ENCODE measurements at regions not wholly inside any gene's neighbourhood (a gene's known extent, or its start where the extent isn't known, plus 50 kb on each side); places are given as distances from the start of the nearest gene placed in this dataset.

DNA sequence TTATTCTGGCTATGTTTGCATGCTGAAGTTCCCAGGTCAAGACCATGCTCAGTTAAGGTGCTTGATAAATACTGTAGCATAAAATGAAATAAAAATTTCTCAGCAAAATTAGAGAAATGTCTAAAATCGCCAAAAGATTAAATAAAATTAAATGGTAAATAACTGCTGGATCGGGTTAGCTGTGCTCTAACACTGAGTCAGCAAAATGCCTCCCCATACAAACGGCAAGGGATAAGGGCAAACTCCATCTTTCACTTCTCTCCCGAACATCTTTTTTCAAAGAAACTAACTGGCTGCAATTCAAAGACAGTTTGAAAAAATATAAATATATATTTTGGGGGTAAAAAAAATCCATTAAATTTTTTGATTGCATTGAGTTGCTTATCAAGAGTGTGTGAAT, 162.2 kb upstream of the ZFHX3 start:
- in situ Hi-C loops (cut with MboI; ENCODE audit: low sequenced_read_pairs) = no loop called here

DNA sequence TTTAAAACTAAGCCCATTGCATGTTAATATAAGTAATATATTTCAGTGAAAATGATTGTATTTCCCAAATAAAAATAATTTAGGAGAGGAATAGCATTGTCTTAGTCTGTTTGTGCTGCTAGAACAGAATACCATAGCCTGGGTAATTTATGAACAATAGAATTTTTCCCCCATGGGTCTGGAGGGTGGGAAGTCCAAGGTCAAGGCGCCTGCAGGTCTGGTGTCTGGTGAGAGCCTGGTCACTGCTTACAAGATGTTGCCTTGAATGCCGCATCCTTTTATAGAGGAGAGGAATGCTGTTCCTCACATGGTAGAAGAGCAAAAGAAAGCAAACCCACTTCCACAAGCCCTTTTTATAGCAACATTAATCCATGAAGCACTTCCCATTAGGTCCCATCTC, 161.3 kb upstream of the ZFHX3 start:
- in situ Hi-C loops (cut with MboI; ENCODE audit: low sequenced_read_pairs) = no loop called here

- in situ Hi-C loops (cut with MboI; ENCODE audit: low sequenced_read_pairs) = no loop called here
Measured at GRCh38 chr16:73206151-73206707, 158.3 kb upstream of the ZFHX3 start.

DNA sequence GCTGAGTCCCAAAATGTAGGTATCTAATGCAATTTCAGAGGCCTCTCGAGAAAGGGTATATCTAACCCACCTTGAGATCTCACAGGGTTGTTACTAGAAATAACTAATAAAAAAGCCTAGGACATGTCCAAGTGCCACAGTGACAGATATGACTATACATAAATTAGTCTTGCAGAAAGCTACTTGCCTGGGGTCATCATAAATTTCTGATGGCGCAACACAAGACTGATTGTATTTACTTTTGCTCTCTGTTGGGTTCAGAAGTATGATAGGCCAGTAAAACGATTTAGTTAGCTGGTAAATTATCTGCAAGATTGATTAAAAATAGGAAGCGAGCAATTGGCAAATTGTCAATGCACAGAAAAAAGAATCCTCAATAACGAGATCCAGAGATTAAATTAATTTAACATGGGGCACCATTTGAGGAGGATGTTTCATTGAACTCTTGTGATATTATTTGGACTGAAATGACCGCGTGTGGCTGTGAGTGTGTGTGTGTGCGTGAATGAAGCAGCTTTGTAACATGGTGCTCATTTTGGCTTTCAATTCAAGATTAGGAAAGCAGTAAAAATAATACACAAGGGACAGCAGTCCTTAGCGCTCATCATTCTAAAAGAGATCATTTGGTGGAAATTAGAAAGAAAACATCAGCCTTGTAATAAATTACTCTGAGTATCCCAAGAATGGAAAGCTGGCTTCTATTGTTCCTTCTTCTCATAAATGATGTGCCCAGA, 157.4 kb upstream of the ZFHX3 start:
- in situ Hi-C loops (cut with MboI; ENCODE audit: low sequenced_read_pairs) = no loop called here

DNA sequence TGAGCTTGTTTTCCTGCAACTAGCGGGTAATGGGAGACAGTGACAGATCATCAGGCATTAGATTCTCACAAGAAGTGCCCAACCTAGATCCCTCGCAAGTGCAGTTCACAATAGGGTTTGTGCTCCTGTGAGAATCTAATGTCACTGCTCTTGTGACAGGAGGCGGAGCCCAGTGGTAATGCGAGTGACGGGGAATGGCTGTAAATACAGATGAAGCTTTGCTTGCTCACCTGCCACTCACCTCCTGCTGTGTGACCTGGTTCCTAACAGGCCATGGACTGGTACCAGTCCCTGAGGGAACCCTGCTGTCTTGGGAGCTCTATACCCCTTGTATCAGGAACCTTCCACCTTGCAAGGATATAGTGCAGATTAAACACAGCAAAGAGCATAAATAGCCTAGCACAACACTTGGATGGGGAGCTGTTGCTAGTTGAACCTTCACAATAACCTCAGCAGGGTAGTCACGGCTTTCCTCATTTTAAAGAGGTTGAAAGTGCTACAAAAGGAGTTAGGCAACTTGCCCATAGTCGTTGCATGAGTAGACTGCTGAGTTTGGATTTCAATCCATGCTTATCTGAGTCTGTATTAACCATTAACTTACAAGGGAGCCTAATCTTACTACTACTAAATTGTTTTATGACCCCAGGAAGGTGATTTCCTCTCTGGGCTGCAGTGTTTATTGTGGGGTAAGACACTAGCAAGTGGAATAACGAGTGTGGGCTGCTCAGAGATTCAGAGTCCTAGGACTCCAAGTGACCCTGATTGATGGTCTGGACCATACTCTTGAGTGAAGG, 156.6 kb upstream of the ZFHX3 start:
- in situ Hi-C loops (cut with MboI; ENCODE audit: low sequenced_read_pairs) = no loop called here

DNA sequence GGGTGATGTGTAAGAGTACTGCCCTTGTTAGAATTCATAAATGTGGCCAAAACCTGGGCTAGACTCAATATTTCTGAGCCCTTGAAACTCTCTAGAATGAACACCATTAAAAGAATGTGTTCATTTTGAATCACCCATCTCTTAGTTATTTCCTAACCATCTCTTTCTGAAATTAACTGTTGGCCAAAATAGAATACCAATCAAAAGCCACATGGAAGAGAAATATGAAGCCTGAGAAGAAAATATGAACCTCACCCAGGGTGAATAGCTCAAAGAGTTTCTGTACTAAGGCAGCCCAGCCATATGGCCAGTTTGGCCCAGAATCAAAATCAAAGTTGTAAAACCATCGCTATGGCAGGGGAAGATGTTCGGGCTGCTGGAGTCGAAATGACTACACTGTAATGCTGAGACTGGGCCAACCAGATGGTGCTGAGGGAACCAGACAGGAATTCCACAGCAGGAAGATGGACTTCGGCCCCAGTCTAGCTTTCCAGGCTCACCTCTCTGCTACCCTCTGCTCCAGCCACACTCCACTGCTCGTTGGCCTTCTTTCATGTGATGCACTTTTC, 154.3 kb upstream of the ZFHX3 start:
- in situ Hi-C loops (cut with MboI; ENCODE audit: low sequenced_read_pairs) = no loop called here

GRCh38 chr16:73199214-73199613, 151.3 kb upstream of the ZFHX3 start:
- in situ Hi-C loops (cut with MboI; ENCODE audit: low sequenced_read_pairs) = loop anchor here (10.0 kb wide), 1 partner anchor 364 kb away; no protein-coding TSS in a partner anchor

- in situ Hi-C loops (cut with MboI; ENCODE audit: low sequenced_read_pairs) = loop anchor here (10.0 kb wide), 1 partner anchor 364 kb away; no protein-coding TSS in a partner anchor
Measured at GRCh38 chr16:73198481-73198880, 150.6 kb upstream of the ZFHX3 start.

DNA sequence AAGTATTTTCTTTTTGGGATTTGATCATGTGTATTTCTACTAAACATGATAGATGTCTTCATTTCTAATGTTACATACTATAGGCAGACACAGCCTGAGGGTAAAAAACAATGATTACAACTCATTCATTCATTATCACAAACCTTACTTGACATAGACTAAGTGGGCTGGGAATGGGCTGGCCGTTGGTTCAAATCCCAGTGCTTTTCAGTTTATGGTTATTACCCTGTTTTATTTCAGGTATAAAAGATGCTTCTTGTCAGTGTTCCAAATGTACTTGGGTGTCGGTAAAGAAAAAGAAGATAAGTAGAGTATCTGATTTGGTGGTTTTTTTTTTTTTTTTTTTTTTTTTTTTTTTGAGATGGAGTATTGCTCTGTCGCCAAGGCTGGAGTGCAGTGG, 149.7 kb upstream of the ZFHX3 start:
- in situ Hi-C loops (cut with MboI; ENCODE audit: low sequenced_read_pairs) = loop anchor here (10.0 kb wide), 1 partner anchor 363 kb away; no protein-coding TSS in a partner anchor

DNA sequence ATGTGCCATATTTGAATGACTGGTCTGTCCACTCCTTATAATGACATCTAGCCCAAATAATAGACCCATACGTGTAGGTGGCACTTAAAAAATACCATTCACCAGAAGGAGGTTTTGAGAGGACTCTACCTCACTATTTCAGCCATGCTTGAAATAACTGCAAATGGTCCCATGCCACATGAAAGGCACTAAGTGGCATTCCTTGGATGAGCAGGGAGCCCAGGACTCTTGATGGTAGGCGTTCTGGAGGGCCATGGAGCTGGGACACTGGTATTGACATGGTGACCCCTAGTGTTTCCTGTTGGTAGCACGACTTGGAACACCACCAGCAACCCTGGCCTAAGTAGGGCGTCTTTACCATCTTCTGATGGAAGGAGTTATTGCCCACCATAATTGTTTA, 148.7 kb upstream of the ZFHX3 start:
- in situ Hi-C loops (cut with MboI; ENCODE audit: low sequenced_read_pairs) = loop anchor here (10.0 kb wide), 1 partner anchor 362 kb away; no protein-coding TSS in a partner anchor

DNA sequence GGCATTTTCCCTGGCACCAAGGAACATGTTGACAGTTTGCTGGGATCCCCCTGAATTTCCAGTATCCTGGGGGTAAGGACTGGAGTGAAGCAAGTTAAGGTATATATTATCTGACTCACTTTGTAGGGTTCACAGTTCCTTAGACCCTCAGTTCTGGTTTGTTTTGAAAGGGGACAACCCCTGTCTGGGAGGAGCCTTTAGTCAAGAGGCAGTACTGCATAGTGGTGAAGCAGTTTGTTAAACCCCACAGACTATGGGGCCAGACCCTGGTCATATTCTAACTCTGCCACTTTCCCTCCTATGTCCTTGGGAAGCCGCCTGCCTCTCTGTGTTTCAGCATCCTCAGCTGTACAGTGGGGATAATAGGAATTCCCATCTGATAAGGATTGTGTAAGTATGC, 145.5 kb upstream of the ZFHX3 start:
- in situ Hi-C loops (cut with MboI; ENCODE audit: low sequenced_read_pairs) = loop anchor here (10.0 kb wide), 1 partner anchor 359 kb away; no protein-coding TSS in a partner anchor

DNA sequence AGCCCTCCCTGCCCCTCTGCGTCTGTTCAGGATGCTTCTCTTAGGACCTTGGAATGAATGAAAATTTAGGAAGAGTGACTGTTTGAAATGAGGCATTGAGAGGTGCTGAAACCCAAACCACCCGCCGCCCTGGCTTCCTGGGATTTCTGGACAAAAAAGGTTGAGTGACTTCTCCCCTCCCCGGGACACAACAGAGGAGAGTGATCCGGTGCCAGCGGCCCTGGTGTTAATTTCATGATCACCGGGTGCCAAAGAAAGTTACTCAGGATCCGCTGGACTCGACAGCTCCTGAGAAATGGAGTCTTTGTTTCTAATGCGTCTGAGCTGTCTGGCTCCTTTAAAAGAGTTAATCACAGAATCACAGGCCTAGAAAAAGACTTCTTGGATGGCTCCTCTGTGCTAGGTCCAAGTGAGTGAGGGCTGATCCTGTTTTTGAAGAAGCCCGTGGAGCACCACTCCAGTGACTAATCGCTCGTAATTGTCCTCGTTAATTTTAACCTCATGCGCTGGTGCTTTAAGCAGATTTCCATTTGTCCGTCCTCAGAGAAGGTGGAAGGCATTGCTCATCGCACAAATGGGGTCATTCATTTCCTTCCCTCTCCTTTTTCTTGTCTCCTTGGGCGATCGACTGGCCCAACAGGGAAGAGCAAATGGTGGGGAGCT, 144.4 kb upstream of the ZFHX3 start:
- in situ Hi-C loops (cut with MboI; ENCODE audit: low sequenced_read_pairs) = loop anchor here (10.0 kb wide), 1 partner anchor 358 kb away; no protein-coding TSS in a partner anchor

GRCh38 chr16:73191660-73192046, 143.7 kb upstream of the ZFHX3 start:
- in situ Hi-C loops (cut with MboI; ENCODE audit: low sequenced_read_pairs) = loop anchor here (10.0 kb wide), 1 partner anchor 357 kb away; no protein-coding TSS in a partner anchor

- in situ Hi-C loops (cut with MboI; ENCODE audit: low sequenced_read_pairs) = loop anchor here (10.0 kb wide), 1 partner anchor 356 kb away; no protein-coding TSS in a partner anchor
Measured at GRCh38 chr16:73190688-73191659, 143.0 kb upstream of the ZFHX3 start.

DNA sequence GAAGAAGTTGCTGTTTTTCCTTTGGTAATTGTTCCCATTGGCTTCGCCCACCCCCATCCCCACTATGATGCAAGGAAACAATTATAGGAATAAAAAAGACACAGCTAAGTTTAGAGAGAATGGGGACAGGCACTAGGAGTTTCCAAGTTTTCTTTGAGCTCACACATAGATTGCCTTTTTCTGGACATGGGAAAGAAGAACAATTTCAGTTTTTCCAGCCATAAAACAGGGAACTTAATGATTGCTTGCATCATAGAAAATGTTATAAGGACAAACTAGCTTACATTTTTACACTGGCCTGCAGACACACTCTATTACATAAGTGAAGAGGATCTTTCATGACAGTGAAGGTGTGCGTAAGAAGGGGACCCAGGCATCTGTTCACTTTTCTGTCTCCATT, 142.3 kb upstream of the ZFHX3 start:
- in situ Hi-C loops (cut with MboI; ENCODE audit: low sequenced_read_pairs) = loop anchor here (10.0 kb wide), 1 partner anchor 355 kb away; no protein-coding TSS in a partner anchor

GRCh38 chr16:73189136-73189535, 141.2 kb upstream of the ZFHX3 start:
- in situ Hi-C loops (cut with MboI; ENCODE audit: low sequenced_read_pairs) = no loop called here

GRCh38 chr16:73186752-73187601, 139.0 kb upstream of the ZFHX3 start:
- in situ Hi-C loops (cut with MboI; ENCODE audit: low sequenced_read_pairs) = no loop called here

GRCh38 chr16:73185737-73186136, 137.8 kb upstream of the ZFHX3 start:
- in situ Hi-C loops (cut with MboI; ENCODE audit: low sequenced_read_pairs) = no loop called here

Data from HL-60/S4 treated with retinoic acid at 250 ng/mL for 4 days and 3 days (cell line).